GM13977 (cell line): ENCODE measurements at regions not wholly inside any gene's neighbourhood (a gene's known extent, or its start where the extent isn't known, plus 50 kb on each side); places are given as distances from the start of the nearest gene placed in this dataset.
"Not testable (repeated sequence)": the region's sequence is repeated elsewhere in the genome, so short reads cannot be mapped to it uniquely, and the experiment has no call there.

Experiments
- DNase-seq: peaks from one replicate; pipeline ENCODE4 v3.0.0; 2012; ENCODE audit warnings: low spot score
- in situ Hi-C: fragments of 300-500 bp; cut with MboI; formaldehyde crosslinking; loops from one replicate; pipeline ENCODE4 v1.12.0; 2022; ENCODE audit warnings: low sequenced_read_pairs, low pct_unique_long_range_greater_than_20kb, mixed read lengths, inconsistent platforms; ENCODE audit not compliant: unreplicated experiment
- TF ChIP-seq, protein P1 (sequence below): IDR thresholded peaks from 2 replicates; pipeline ENCODE4 v1.5.1; 2012; ENCODE audit warnings: mild to moderate bottlenecking, control low read depth; ENCODE audit not compliant: insufficient read depth; ENCODE audit errors: extremely low read depth, missing control alignments

GRCh38 chr7:138316421-138317043, 143.5 kb upstream of the TRIM24 start:
- in situ Hi-C loops, result no loop called here
- no peak for DNase-seq
- TF ChIP-seq, protein P1, sequence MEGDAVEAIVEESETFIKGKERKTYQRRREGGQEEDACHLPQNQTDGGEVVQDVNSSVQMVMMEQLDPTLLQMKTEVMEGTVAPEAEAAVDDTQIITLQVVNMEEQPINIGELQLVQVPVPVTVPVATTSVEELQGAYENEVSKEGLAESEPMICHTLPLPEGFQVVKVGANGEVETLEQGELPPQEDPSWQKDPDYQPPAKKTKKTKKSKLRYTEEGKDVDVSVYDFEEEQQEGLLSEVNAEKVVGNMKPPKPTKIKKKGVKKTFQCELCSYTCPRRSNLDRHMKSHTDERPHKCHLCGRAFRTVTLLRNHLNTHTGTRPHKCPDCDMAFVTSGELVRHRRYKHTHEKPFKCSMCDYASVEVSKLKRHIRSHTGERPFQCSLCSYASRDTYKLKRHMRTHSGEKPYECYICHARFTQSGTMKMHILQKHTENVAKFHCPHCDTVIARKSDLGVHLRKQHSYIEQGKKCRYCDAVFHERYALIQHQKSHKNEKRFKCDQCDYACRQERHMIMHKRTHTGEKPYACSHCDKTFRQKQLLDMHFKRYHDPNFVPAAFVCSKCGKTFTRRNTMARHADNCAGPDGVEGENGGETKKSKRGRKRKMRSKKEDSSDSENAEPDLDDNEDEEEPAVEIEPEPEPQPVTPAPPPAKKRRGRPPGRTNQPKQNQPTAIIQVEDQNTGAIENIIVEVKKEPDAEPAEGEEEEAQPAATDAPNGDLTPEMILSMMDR, result no peak

GRCh38 chr7:138317044-138317596, 142.9 kb upstream of the TRIM24 start:
- TF ChIP-seq, protein P1, result no peak
- in situ Hi-C loops, result no loop called here

DNA sequence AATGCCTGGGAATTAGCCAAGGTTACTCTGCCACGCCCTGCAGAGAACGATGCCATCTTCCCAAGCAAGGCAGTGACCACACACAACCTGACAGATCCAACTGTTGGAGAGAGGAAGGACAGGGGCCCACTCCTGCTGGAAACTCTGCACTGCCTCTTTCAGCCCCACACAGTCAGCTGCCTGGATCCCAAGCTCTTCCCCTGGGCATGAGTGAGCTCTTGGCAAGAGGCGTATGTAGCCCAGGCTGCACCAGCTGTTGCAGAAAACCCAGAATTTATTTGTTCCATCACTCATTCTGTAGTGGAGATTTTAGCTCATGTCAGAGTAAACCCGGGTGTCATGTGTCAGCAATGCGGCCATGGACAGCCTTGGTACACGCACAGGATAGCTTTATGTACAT, 135.1 kb upstream of the TRIM24 start:
- no peak for DNase-seq
- in situ Hi-C loops, result no loop called here
- TF ChIP-seq, protein P1, result no peak

More at GRCh38 chr7:138317044-138317596, 142.9 kb upstream of the TRIM24 start:
- DNase-seq, result no peak

- no peak for DNase-seq
- TF ChIP-seq, protein P1, result no peak
- in situ Hi-C loops, result no loop called here
These were observed 134.6 kb upstream of the TRIM24 start for GRCh38 chr7:138325434-138325833.

- in situ Hi-C loops, result no loop called here
- TF ChIP-seq, protein P1, result no peak
- no peak for DNase-seq
These were observed 131.8 kb upstream of the TRIM24 start for GRCh38 chr7:138328215-138328614.

DNA sequence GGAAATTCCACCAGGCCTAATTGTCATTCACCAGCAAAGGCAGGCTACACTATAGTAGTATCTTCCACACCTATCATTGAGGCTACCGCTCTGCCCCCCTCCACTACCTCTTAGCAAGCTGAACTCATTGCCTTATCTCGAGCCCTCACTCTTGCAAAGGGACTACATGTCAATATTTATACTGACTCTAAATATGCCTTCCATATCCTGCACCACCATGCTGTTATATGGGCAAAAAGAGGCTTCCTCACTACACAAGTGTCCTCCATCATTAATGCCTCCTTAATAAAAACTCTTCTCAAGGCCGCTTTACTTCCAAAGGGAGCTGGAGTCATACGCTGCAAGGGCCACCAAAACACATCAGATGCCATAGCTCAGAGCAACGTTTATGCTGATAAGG, 127.2 kb upstream of the TRIM24 start:
- DNase-seq, in situ Hi-C loops: not testable (repeated sequence)

DNA sequence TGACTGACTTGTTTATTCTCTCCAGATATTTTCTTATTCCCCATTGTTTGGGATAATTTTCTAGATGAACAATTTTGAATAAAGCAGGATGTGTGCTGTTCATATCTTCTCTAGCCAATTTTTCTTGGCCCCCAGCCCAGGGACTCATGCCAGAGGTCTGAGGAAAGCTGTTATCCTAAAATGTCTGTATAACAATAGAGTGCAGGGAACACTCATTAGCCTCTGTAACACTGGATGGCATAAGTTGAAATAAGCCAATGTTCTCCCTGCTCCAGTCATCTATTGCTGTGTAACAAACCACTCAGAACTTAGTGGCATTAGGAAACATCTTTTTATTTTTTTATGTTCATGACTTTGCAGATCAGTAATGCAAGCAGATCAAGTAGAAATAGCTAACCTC, 121.7 kb upstream of the TRIM24 start:
- in situ Hi-C loops, result no loop called here
- TF ChIP-seq, protein P1, result no peak
- no peak for DNase-seq

- in situ Hi-C loops, DNase-seq: not testable (repeated sequence)
These were observed 120.8 kb upstream of the TRIM24 start for GRCh38 chr7:138339229-138339628.
